Gastrocnemius medialis (tissue), 4 donors: ENCODE measurements at regions not wholly inside any gene's neighbourhood (a gene's known extent, or its start where the extent isn't known, plus 50 kb on each side); places are given as distances from the start of the nearest gene placed in this dataset.

ENCODE experiments used
- POLR2A ChIP-seq, 2 donors: fragments of 450-650 bp; IDR thresholded peaks; one replicate each; pipeline ENCODE4 v1.6.1; 2017; ENCODE audit warnings: antibody characterized with exemption in 2 of 2, mild to moderate bottlenecking in 2 of 2, moderate library complexity in 2 of 2
- TF ChIP-seq, protein P1 (sequence below), 5 experiments: fragments of 450-650 bp in 3 of 5; fragments of 200-600 bp in 2 of 5; sonication (generic) in 2 of 5; IDR thresholded peaks in 4 of 5; conservative IDR thresholded peaks in 1 of 5; 1 replicate in 4 of 5; 2 replicates in 1 of 5; pipeline ENCODE4 v1.5.1; 2016 to 2019; ENCODE audit warnings: antibody characterized with exemption in 5 of 5, mild to moderate bottlenecking in 3 of 5, moderate library complexity in 3 of 5

- TF ChIP-seq, protein P1, sequence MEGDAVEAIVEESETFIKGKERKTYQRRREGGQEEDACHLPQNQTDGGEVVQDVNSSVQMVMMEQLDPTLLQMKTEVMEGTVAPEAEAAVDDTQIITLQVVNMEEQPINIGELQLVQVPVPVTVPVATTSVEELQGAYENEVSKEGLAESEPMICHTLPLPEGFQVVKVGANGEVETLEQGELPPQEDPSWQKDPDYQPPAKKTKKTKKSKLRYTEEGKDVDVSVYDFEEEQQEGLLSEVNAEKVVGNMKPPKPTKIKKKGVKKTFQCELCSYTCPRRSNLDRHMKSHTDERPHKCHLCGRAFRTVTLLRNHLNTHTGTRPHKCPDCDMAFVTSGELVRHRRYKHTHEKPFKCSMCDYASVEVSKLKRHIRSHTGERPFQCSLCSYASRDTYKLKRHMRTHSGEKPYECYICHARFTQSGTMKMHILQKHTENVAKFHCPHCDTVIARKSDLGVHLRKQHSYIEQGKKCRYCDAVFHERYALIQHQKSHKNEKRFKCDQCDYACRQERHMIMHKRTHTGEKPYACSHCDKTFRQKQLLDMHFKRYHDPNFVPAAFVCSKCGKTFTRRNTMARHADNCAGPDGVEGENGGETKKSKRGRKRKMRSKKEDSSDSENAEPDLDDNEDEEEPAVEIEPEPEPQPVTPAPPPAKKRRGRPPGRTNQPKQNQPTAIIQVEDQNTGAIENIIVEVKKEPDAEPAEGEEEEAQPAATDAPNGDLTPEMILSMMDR (IDR thresholded peaks at IDR 0.05 in 4 of 5, conservative IDR thresholded peaks at IDR 0.05 in 1 of 5) = no peak
- TF ChIP-seq POLR2A (IDR thresholded peaks at IDR 0.05) = no peak
Measured at GRCh38 chr4:73683033-73683432, 57.3 kb upstream of the CXCL8 start.
